Cerebellar cortex (tissue), 1 donor: ENCODE measurements at regions not wholly inside any gene's neighbourhood (a gene's known extent, or its start where the extent isn't known, plus 50 kb on each side); places are given as distances from the start of the nearest gene placed in this dataset.

Source experiments
- DNase-seq: peaks from one replicate; pipeline ENCODE4 v3.0.0-alpha.2; 2015; ENCODE audit warnings: low spot score

DNA sequence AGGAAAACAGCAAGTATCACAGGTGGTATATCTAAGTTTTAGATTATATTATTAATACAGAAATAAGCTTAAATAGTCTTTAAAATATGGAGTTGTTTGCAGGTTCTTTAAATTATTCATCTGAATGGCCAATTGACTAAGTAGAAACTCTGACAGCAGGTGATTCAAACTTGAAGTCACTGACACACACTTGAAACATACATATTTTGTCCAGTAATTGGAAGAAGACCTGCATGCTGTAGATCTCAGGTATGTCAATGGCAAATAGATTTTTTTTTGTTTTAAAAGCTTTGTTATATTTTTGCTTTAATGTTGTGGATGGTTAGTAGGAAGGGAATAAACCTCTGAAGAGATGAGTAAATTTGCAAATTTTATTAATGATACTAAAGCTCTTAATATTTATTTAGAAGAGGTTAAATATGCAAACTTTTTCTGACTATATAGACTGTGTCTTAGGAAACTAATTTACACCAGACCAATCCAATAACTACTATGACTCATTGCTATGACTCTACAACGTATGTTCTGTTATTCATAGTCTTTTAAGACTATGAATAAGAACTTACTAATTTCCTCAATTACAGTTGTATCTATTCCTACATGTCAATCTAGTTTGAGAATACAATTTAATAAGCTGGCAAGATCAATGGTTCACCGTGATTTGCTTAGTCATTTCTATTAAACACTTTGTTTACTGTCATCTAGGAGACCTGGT lies 53.9 kb upstream of the RORB start:
- no peak for DNase-seq

DNA sequence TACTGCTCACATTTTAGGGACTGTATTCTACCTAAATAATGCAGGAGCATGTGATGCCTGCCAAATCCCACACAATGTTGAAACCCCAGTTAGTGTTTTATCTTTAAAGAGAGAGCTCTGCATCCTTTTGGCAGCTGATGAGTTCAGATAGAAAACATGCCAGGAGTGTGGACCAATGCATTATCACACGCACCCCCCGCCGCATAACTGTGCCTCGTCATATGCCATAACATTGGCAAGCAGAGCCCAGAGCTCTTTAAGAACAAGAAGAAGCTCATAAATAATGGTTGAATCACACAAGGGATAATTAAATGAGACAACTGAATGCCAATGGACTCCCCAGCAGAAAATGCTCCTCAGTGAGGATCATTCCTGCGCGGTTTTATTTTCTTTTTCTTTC lies 52.8 kb upstream of the RORB start:
- DNase-seq: no peak
